Ammon's horn (tissue), 1 donor: ENCODE measurements at regions not wholly inside any gene's neighbourhood (a gene's known extent, or its start where the extent isn't known, plus 50 kb on each side); places are given as distances from the start of the nearest gene placed in this dataset.
"Not testable (repeated sequence)": the region's sequence is repeated elsewhere in the genome, so short reads cannot be mapped to it uniquely, and the experiment has no call there.

Experiments
- DNase-seq: peaks from one replicate; pipeline ENCODE4 v3.0.0-alpha.2; 2016; ENCODE audit warnings: low spot score

DNA sequence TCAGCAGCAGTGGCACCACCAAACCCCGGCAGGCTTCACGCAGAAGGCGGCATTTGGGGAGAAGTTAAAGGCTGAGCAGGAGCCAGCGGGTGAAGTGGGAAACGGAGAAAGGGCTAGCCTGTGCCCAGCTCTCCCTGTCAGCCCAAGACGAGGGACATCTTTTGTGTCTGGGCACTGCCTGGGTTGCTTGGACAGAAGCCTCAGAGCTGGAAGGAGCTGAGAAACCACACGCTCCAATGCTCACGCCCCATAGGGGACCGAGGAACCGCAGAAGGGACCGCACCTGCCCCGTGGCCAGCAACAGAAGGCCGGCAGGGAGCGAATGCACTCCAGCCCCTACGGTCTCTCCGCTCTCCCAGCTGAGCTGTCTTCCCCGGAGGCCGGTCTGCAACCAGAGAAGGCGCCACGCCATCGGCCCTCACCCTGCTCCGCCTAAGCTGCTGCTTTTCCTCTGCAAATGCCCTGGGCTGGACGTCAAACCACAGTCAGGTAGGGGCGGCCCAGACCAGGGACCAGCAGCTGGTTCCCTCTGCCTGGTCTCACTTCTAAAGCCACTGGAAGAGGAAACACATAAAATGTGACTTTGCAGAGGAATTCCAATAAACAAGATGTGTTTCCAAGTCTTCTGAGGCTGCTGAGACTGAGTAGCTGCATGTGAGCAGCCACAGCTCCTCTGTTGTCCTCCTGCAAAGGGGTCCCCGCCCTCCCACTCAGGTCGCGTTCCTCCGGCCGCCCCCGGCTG is 182.4 kb upstream of the ZNF469 start:
- not testable (repeated sequence) for DNase-seq

GRCh38 chr16:88200896-88201185 is 181.9 kb upstream of the ZNF469 start:
- DNase-seq = no peak

DNA sequence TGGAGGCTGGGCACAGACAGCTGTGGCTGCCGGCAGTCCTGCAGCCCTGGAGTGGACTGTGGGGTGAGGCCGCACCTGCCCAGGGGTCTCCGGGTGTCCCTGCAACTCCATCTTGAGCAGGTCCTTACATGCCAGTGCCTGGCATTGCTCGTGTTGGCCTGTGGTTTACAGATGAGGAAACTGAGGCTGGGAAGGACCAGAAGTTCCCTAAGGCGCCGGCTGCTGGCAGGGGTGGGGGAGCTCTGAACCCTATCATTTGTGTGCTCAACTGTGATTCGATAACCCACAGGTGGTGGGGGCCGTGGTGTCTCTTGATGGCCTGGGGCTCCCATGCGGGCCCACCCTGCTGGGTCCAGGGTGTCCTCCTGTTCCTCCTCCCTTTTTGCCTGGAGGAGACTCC is 181.1 kb upstream of the ZNF469 start:
- not testable (repeated sequence) for DNase-seq

DNA sequence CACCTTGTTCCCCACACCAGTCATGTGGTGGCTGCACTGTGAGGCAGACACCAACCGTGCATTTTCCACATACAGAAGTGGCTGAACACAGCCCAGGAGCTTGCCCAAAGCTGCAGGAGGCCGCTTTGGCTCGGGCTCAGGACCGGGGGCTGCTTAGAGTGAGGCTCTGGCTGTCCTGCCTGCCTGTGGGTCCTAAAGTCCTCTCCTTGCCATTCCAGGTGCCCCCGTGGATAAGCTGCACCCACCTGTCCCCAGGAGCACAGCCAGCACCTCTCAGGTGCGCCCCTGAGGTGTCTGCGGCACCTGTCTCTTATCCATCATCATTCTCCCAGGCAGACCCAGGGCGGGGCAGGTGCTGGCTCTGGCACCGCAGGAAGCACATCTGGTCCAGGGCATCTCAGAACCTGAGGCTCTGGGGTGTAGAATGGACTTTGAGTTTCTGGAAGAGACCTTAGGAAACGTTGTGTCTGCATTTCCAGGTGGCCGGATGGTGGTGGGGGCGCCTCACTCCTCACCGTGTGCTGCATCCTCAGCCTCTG is 180.5 kb upstream of the ZNF469 start:
- no peak for DNase-seq

DNA sequence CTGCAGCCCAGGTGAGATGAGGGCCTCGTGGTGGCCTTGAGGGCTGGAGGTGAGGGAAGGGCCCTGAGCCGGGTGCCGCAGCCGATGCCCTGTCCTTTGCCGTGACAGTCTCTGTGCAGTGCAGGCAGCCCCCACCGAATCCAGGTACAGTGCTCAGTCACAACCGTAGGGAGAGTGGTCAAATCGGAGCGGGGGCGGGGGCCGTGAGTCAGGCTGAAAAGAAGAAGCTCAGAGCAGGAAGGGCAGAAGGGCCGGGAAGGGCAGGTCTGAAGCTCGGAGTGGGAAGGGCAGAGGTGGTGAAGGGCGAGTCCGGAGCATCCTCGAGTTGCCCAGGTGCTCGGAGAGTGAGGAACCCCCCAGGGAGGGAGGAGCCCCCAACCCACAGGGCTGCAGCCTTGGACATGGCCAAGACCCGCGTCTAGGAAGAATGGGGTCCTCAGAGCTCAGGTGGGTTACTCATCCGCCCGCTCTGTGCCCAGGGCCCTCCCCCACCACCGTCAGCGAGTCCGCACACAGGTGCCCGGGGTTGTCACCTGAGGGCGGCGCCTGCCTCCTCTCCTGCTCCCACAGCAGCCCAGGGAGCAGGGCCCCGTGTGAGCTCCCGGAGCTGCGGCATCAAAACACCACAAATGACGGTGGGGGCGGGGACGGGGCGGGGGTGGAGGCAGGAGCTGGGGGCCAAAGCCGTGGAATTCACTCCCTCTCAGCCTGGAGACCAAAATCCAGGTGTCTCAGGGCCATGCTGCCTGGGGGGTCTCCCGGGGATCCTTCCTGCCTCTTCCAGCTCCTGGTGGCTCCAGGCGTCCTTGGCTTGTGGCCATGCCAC is 179.7 kb upstream of the ZNF469 start:
- DNase-seq = not testable (repeated sequence)

DNA sequence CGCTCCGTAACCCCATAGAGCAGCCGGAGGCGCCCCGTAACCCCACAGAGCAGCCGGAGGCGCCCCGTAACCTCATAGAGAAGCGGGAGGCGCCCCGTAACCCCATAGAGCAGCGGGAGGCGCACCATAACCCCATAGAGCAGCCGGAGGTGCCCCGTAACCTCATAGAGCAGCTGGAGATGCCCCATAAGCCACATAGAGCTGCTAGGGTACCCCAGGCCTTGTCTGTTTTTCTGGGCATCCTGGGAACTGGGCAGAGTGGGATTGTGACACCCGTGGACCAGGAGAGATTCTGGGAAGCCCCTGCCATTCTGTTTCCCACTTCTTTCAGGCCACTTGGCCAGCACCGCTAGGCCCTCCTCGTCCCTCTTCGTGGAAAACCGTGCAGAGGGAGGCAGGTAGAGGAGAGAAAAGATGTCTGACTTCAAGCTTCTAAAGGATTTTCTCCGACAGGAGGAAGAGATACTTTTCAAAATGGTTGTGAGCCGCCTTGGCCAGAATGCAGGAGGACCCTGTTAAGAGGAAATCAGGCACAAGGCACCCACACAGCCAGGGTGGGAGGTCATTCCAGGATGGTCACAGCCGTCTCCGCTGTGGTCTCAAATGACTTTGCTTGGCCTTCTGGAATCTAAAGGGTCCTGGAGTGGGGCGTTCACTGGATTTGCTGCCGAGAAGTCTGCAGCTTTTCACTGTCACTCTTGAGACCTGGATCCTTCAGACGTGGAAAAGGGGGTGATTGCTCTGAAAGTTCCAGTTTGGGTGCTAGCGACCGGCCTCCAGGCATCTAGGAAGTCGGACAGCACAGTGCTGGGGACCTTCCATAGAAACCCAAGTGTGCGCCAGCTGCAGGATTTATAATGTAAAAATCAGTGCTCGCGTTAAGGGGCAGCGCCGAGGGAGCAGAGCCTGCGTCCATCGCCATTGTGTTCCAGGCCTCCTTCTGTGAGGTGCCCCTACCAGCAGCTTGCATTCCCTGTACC is 178.3 kb upstream of the ZNF469 start:
- DNase-seq = not testable (repeated sequence)

- DNase-seq = not testable (repeated sequence)
Observed at GRCh38 chr16:88205482-88205881, 177.3 kb upstream of the ZNF469 start.

- not testable (repeated sequence) for DNase-seq
Observed at GRCh38 chr16:88206006-88206405, 176.8 kb upstream of the ZNF469 start.

DNA sequence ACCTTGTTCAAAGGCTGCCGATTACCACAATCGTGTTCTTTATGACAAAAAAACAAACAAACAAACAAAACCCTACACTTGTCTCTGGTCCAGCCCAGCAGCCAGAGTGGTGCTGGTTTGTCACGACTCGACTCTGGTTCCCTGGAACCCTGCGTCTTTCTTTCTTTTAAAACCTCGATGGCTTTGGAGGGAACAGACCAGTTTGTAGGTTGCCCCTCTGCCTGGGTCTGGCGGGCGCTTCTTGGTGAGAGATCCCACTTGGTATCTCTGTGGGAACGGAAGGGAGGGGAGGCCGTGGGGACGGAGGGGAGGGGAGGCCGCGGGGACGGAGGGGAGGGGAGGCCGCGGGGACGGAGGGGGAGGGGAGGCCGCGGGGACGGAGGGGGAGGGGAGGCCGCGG is 176.2 kb upstream of the ZNF469 start:
- not testable (repeated sequence) for DNase-seq

- no peak for DNase-seq
Observed at GRCh38 chr16:88208112-88208511, 174.6 kb upstream of the ZNF469 start.

DNA sequence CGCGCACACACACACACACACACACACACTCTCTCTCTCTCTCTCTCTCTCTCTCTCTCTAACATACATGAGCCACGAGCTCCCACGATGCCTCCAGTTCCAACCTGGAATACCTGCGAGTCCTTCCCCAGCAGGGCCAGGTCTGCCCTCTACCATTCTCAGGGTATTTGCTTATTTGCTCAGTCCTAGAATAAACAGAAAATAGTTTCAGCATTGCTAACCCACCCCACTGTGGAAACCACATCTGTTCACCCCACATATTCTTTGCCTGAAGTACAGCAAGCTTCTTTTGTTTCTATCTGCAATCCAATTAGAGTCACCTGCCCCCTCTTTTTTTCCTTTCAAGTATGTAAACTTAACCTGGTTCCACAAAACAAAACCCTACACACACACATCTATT is 174.0 kb upstream of the ZNF469 start:
- not testable (repeated sequence) for DNase-seq

DNA sequence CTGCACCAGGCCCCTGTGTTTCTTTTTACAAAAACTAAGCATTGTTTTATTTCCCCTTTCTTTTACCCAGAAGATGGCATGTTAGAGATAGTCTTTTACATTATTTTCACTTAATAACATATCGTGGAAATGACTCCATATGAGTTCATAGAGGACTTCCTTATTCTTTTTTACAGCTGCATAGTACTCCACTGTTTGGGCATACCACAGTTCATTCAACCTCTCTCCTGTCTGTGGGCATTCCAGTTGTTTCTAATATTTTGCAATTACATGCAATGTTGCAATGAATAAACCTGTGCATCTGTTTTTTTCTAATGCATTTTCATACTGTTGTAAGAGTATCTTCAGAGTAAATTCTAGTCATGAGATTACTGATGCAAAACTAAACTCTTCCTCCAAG is 173.2 kb upstream of the ZNF469 start:
- not testable (repeated sequence) for DNase-seq

GRCh38 chr16:88213937-88214336 is 168.8 kb upstream of the ZNF469 start:
- not testable (repeated sequence) for DNase-seq

DNA sequence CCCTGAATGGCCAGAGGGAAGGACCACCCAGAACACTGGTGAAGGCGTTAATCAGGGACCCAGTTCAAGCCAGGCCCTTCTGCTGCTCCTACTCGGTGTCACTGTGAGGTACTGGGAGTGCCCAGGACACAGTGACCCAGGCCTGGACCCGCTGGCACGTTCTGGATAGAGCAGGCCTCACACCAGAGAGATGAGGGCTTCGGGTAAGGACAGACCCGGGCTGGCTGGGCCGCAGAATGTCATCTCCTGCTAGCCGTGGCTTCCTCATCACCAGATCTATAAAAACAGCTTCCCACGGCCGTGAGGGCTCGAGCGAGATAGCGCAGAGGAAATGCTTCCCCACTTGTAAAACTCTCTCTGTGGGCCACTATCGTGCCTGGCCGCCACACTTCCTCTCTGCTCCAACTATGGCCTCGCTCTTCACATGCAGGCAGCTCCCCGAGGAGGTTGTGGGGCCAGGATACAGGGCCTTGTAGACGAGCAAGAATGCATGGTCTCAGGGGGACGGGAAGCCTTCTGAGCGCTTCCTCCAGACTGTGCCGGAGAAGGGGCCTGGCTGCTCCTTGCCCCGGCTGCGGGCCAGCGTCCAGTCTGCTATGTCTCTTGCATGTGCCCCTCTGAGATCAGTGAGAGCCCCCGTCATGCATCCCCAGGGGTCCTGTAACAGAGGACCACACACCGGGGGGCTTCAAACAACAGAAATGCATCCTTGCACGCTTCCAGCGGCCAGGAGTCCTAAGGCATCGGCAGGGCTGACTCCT is 161.6 kb upstream of the ZNF469 start:
- not testable (repeated sequence) for DNase-seq

GRCh38 chr16:88223696-88224095 is 159.1 kb upstream of the ZNF469 start:
- not testable (repeated sequence) for DNase-seq

- DNase-seq = not testable (repeated sequence)
Observed at GRCh38 chr16:88224131-88224898, 158.4 kb upstream of the ZNF469 start.

DNA sequence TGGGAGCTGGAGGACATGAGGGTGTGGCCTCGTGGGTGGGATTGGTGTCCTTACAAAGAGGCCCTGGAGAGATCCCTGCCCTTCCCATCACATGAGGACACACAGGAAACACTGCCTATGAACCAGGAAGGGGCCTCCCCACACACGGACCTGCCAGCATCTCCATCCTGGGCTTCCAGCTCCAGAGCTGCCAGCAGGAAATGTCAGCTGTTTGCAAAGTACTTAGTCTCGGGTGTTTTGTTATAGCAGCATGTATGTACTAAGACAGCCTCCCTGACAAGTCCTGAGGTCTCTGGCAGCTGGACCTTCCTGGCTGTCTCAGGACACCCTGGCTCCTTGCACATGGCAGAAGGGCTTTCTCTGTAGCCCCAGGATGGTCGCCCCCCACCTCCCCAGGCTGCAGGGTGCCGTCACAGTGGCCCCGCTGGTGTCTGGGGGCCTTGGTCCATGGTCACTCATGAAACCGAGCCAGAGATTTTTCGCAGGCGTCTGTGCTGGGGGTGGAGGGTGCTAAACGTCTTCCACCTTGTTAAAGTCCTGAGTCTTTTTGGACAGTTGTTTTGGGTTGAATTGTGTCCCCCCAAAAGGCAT is 157.0 kb upstream of the ZNF469 start:
- DNase-seq = not testable (repeated sequence)

DNA sequence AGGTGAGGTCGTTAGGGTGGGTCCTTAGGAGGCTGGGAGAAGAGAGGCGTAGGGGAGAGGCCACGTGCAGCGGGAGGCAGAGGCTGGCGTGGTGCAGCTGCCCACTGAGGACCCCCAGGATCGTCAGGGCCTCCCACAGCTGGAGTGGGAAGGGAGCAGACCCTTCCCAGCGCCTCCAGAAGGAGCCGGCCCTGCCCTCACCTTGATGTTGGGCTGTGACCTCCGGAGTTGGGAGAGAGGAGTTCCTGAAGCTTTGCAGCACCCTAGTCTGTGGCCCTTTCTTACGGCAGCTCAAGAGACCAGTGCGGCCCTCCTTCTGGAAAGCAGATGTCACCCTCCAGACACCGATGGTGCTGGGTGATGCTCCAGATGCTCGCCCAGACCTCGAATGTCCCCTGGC is 156.5 kb upstream of the ZNF469 start:
- DNase-seq = not testable (repeated sequence)

GRCh38 chr16:88227026-88227721 is 155.6 kb upstream of the ZNF469 start:
- DNase-seq = not testable (repeated sequence)
